Activated CD4-positive, alpha-beta T cell treated with anti-CD3 and anti-CD28 coated beads for 1 hour (primary cell): ENCODE measurements at regions not wholly inside any gene's neighbourhood (a gene's known extent, or its start where the extent isn't known, plus 50 kb on each side); places are given as distances from the start of the nearest gene placed in this dataset.

Source experiments
- DNase-seq: peaks from one replicate; pipeline ENCODE4 v3.0.0-alpha.2; 2020

GRCh38 chr18:78769502-78770105 is 210.0 kb upstream of the SALL3 start:
- no peak for DNase-seq

GRCh38 chr18:78770139-78770822 is 209.3 kb upstream of the SALL3 start:
- no peak for DNase-seq

DNA sequence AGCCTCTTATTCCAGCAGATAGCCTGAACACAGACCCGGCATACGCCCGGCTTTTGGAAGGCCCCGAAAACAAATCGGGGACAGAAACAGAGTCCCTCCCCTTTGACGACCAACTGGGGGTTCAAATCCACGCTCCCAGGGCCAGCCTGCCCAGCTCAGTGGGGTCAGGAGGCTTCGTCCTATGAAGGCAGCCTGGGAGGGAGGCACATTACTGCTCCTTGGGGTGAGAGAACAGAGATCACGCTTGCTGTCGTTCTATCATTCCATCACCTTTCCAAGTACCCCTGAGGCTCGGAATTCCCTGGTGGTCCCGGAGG is 208.8 kb upstream of the SALL3 start:
- DNase-seq, result no peak

- DNase-seq, result no peak
Observed at GRCh38 chr18:78771496-78772359, 207.9 kb upstream of the SALL3 start.

- no peak for DNase-seq
Observed at GRCh38 chr18:78772360-78773302, 207.0 kb upstream of the SALL3 start.

DNA sequence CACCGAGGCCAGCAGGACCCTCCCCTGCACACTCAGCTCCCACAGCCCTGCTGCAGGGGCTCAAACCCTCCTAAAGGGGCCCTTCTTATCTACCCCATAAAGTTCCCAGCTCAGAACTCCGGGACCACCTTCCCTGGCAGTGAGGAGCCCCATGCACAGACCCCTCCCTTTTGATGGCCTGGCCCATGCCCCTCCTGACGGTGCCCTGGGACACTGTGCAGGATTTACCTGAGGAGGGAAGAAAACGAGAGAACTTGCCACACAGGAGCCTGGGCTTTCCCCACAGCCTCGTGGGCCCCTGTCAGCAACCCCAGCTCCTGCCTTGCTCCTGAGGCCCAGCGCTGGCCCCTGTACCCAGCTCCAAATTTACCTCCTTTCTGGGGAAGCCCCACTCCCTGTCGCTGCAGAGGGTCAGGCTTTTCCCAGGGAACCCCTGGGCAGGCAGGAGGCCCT is 206.3 kb upstream of the SALL3 start:
- no peak for DNase-seq

- no peak for DNase-seq
Observed at GRCh38 chr18:78773819-78774218, 205.8 kb upstream of the SALL3 start.

- no peak for DNase-seq
Observed at GRCh38 chr18:78774741-78775141, 204.9 kb upstream of the SALL3 start.

DNA sequence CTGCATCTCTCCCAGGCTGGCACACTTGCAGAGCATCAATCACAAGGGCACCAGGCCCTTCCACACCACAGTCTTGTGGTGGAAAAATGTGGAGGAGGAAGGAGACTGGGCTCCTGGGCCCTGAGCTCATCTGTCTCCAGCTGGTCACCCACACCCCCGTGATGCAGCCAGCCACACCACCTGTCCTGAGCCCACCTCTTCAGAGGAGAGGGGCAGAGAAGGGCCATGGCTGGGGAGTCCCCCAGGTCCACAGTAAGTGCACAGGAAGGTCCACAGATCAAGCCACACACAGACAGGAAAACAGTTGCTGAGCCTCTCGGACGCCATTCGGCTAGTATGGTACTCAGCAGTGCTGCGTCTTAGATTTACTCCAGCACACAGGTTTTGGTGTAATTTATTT is 203.5 kb upstream of the SALL3 start:
- no peak for DNase-seq

- no peak for DNase-seq
Observed at GRCh38 chr18:78776706-78777285, 202.8 kb upstream of the SALL3 start.

DNA sequence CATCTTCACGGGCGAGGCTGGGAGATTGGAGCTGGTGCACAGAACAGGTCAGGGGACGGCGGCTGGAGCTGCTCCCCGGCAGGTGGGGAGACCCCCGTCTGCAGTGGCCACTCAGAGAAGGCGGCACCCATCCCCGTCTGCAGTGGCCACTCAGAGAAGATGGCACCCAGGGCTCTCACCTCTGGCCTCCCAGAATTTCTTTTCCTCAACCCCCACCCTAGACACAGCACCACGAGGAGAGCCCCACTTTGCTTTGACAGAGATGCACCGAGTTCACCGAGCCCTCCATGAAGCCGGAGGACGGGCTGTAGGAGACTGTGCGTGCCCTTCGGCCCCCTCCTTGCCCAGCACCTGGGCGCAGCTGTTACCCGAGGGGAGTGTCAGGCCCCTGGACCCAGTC is 201.6 kb upstream of the SALL3 start:
- no peak for DNase-seq

GRCh38 chr18:78778651-78779050 is 201.0 kb upstream of the SALL3 start:
- DNase-seq, result no peak

DNA sequence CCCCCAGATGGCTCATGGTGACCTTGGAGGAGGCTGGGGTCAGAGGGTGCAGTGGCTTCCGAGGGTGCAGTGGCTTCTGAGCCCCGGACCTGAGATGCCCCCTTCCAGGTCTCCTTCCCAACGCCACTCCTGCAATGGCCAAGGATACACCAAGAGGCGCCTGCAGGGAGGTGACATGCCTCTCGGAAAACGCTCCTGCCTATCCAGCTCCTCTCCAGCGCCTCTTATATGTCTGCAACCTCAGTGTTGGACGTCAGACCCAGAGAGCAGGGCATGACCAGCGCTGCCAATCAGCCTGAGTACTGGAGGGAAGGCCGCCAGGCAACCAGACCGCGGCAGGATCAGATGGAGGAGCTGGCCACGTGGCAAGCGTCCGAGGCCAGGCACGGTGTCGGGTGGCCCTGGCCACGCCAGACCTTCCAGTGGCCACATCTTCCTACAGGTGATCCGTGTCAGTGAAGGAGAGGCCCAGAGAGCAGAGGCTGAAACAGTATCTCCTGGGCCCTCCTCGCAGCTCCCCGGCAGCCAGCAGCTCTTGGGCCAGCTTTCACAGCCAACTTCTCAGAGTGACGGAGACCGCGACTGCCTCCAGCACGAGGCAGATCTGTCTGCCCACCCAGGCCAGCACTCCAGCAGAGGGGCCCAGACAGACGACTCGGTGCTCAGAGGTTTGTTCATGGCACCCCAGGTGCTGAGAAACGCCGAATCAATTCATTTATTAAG is 199.5 kb upstream of the SALL3 start:
- DNase-seq, result no peak

- no peak for DNase-seq
Observed at GRCh38 chr18:78780719-78781600, 198.7 kb upstream of the SALL3 start.

DNA sequence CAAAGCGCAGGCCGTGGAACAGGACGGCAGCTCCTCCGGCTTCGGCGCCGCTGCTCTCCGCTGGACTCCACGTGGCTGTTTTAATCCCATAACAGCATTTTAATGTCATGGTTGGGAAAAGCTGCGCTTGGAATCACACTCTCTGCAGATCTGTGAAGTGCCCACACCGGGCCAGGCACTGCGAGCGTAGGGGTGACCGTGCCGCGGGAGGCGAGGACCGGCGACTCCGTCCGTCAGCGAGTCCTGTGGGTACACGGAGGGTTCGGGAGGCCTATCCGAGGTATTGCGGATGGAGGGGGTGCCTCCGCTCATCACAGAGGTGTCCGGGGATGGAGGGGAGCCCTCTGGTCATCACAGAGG is 198.0 kb upstream of the SALL3 start:
- DNase-seq, result no peak

GRCh38 chr18:78782951-78783563 is 196.6 kb upstream of the SALL3 start:
- DNase-seq, result no peak

GRCh38 chr18:78783564-78783960 is 196.1 kb upstream of the SALL3 start:
- no peak for DNase-seq

DNA sequence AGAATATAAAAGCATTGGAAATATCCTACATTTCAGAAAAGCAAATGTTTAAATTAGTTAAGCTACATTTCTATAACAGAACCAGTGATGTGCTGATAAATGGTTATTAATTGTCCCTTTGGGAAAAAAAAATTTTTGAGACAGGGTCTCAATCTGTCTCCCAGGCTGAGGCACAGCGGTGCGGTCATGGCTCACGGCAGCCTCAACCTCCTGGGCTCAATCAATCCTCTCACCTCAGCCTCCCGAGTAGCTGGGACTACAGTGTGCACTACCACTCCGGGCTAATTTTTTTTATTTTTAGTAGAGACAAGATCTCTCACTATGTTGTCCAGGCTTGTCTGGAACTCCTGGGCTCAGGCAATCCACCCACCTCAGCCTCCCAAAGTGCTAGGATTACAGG is 194.8 kb upstream of the SALL3 start:
- no peak for DNase-seq

- no peak for DNase-seq
Observed at GRCh38 chr18:78785706-78786105, 193.9 kb upstream of the SALL3 start.

GRCh38 chr18:78786776-78787175 is 192.8 kb upstream of the SALL3 start:
- no peak for DNase-seq
